ENCODE measurements at regions not wholly inside any gene's neighbourhood (a gene's known extent, or its start where the extent isn't known, plus 50 kb on each side); places are given as distances from the start of the nearest gene placed in this dataset.

- no peak for DNase-seq
- no peak for TF ChIP-seq CTCF (IDR thresholded peaks at IDR 0.05)
Observed at GRCh38 chr14:83461521-83461920, 1927.9 kb upstream of the SEL1L start.

GRCh38 chr14:83462759-83463158 is 1929.1 kb upstream of the SEL1L start:
- Histone ChIP-seq H3K4me3 (ENCODE audit: low read length) (no peak overlapping the region), H3K27me3 (ENCODE audit: control insufficient read depth in 1 of 2, insufficient read depth in 2 of 2, low read length in 2 of 2) (no peaks in the 10 kb centered on the region), H3K27ac (ENCODE audit: low read depth in 1 of 2, low read length in 2 of 2) (no peak overlapping the region), H3K4me1 (ENCODE audit: insufficient read depth, low read length) (no peaks in the 10 kb centered on the region), H3K36me3 (ENCODE audit: insufficient read depth, low read length) (no peaks in the 10 kb centered on the region), H3K9me3 (ENCODE audit: control insufficient read depth in 1 of 2, insufficient read depth in 1 of 2, low read length in 2 of 2) (peaks cover 4 to 21% of the 10 kb centered on the region in 2 experiments)
- Mint-ChIP-seq H3K4me1 (ENCODE audit: low read depth) (no peaks in the 10 kb centered on the region), H3K27ac (no peak overlapping the region), H3K4me3 (no peak overlapping the region), H3K36me3 (ENCODE audit: low read depth) (no peaks in the 10 kb centered on the region), H3K27me3 (no peaks in the 10 kb centered on the region), H3K9me3 (peaks cover 17% of the 10 kb centered on the region)
- TF ChIP-seq CTCF (IDR thresholded peaks at IDR 0.05) = no peak
- no peak for DNase-seq
- POLR2A ChIA-PET = no interaction called here
- ATAC-seq (ENCODE audit: poor library complexity) = no peak
- intact Hi-C loops (cut with DNase I, micrococcal nuclease) = no loop called here
- CTCF ChIA-PET = no interaction called here

More at GRCh38 chr14:83461521-83461920, 1927.9 kb upstream of the SEL1L start:
- Histone ChIP-seq H3K4me3 (ENCODE audit: low read length) (no peak overlapping the region), H3K4me1 (ENCODE audit: insufficient read depth, low read length) (no peaks in the 10 kb centered on the region), H3K9me3 (ENCODE audit: control insufficient read depth in 1 of 2, insufficient read depth in 1 of 2, low read length in 2 of 2) (peaks cover 4 to 21% of the 10 kb centered on the region in 2 experiments), H3K27me3 (ENCODE audit: control insufficient read depth in 1 of 2, insufficient read depth in 2 of 2, low read length in 2 of 2) (no peaks in the 10 kb centered on the region), H3K36me3 (ENCODE audit: insufficient read depth, low read length) (no peaks in the 10 kb centered on the region), H3K27ac (ENCODE audit: low read depth in 1 of 2, low read length in 2 of 2) (no peak overlapping the region)
- CTCF ChIA-PET = no interaction called here
- no peaks in the 10 kb centered on the region for H3K27me3 Mint-ChIP-seq
- no peaks in the 10 kb centered on the region for H3K4me1 Mint-ChIP-seq (ENCODE audit: low read depth)
- no peak for ATAC-seq (ENCODE audit: poor library complexity)
- H3K9me3 Mint-ChIP-seq = peaks cover 17% of the 10 kb centered on the region
- H3K4me3 Mint-ChIP-seq = no peak overlapping the region
- intact Hi-C loops (cut with DNase I, micrococcal nuclease) = no loop called here
- H3K27ac Mint-ChIP-seq = no peak overlapping the region
- H3K36me3 Mint-ChIP-seq (ENCODE audit: low read depth) = no peaks in the 10 kb centered on the region
- POLR2A ChIA-PET = no interaction called here

GRCh38 chr14:83463500-83464098 is 1929.9 kb upstream of the SEL1L start:
- DNase-seq (peak in 1 of 14 experiments; percentile 9), ATAC-seq (ENCODE audit: poor library complexity) (no peak)
- intact Hi-C loops (cut with DNase I, micrococcal nuclease) = no loop called here
- Mint-ChIP-seq H3K4me1 (ENCODE audit: low read depth) (no peaks in the 10 kb centered on the region), H3K9me3 (peaks cover 12% of the 10 kb centered on the region), H3K27ac (no peak overlapping the region), H3K4me3 (no peak overlapping the region), H3K27me3 (no peaks in the 10 kb centered on the region), H3K36me3 (ENCODE audit: low read depth) (no peaks in the 10 kb centered on the region)
- Histone ChIP-seq H3K36me3 (ENCODE audit: insufficient read depth, low read length) (no peaks in the 10 kb centered on the region), H3K27me3 (ENCODE audit: control insufficient read depth in 1 of 2, insufficient read depth in 2 of 2, low read length in 2 of 2) (no peaks in the 10 kb centered on the region), H3K27ac (ENCODE audit: low read depth in 1 of 2, low read length in 2 of 2) (no peak overlapping the region), H3K4me1 (ENCODE audit: insufficient read depth, low read length) (no peaks in the 10 kb centered on the region), H3K4me3 (ENCODE audit: low read length) (no peak overlapping the region), H3K9me3 (ENCODE audit: control insufficient read depth in 1 of 2, insufficient read depth in 1 of 2, low read length in 2 of 2) (peaks cover 4 to 21% of the 10 kb centered on the region in 2 experiments)
- POLR2A ChIA-PET = no interaction called here
- CTCF ChIA-PET = no interaction called here
- TF ChIP-seq CTCF (IDR thresholded peaks at IDR 0.05) = no peak

All from CD4-positive, alpha-beta T cell (primary cell).